ENCODE measurements at regions not wholly inside any gene's neighbourhood (a gene's known extent, or its start where the extent isn't known, plus 50 kb on each side); places are given as distances from the start of the nearest gene placed in this dataset.

DNA sequence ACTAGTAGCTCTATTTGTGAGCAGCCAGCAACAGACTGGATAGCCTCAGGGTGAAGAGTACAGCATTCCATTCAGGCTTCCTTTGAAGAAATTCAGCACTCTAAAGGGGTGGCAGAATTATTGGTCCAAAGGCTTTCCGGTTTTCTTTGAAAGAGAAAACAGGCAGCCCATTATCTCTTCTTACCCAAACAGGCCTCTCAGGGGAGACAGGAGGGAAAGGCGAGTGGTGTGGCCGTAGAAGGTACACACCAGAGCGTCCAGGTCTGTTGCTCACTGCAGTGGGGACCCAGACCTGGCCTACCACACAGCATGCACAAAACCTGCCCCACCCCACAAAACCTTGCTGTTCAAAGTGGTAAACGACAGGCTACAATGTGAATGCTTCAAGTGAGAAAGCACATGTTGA is 83.3 kb downstream of the ZNF608 start (continued):
- peak; percentile 35 for TF ChIP-seq TCF7L2 (IDR thresholded peaks at IDR 0.05; ENCODE audit: borderline replicate concordance, extremely low read depth, insufficient read depth, insufficient read length)

GRCh38 chr5:124662181-124662781 is 84.2 kb downstream of the ZNF608 start:
- Histone ChIP-seq H3K79me2 (ENCODE audit: insufficient read depth, low read length) (no peaks in the 10 kb centered on the region), H3K27me3 (ENCODE audit: insufficient read depth, low read length) (no peaks in the 10 kb centered on the region), H3K4me2 (ENCODE audit: low read length) (peak overlapping the region; percentile 70), H3K36me3 (ENCODE audit: control insufficient read depth in 1 of 2, insufficient read depth in 2 of 2, low read length in 2 of 2) (no peaks in the 10 kb centered on the region), H3K9me2 (ENCODE audit: insufficient read depth) (no peaks in the 10 kb centered on the region), H3K9ac (ENCODE audit: low read length) (peak overlapping the region; percentile 48), H2AFZ (ENCODE audit: low read depth, low read length, poor library complexity, severe bottlenecking) (peak overlapping the region; percentile 27), H3K4me3 (replicated peaks in 1 of 2; ENCODE audit: low read depth in 1 of 2, low read length in 2 of 2) (peak overlapping the region in 1 of 2 experiments; percentile 38; a peak in 2 of 4 replicates), H3K27ac (ENCODE audit: low read depth, low read length) (peak overlapping the region; percentile 78), H4K20me1 (ENCODE audit: insufficient read depth) (no peaks in the 10 kb centered on the region), H3K4me1 (ENCODE audit: control insufficient read depth in 1 of 2, insufficient read depth in 2 of 2, low read length in 2 of 2) (peaks cover 56 to 79% of the 10 kb centered on the region in 2 experiments), H3K9me3 (ENCODE audit: control insufficient read depth in 1 of 2, insufficient read depth in 1 of 2, low read depth in 1 of 2, low read length in 2 of 2) (no peaks in the 10 kb centered on the region)
- CTCF ChIA-PET = no interaction called here
- no peak for TF ChIP-seq POLR2AphosphoS5 (IDR thresholded peaks at IDR 0.05; ENCODE audit: low read depth, low read length)
- no peak for TF ChIP-seq ZFX (IDR thresholded peaks at IDR 0.05)
- TF ChIP-seq TCF7L2 (IDR thresholded peaks at IDR 0.05; ENCODE audit: borderline replicate concordance, extremely low read depth, insufficient read depth, insufficient read length) = peak; percentile 38
- TF ChIP-seq SP1 (IDR thresholded peaks at IDR 0.05; ENCODE audit: low read depth) = peak; percentile 26; the same call in 1 of the 2 replicates
- 0 out of 2 replicates have a peak, but pooled peaks have one; percentile 38 for TF ChIP-seq CBX3 (IDR thresholded peaks at IDR 0.05; ENCODE audit: low read depth)
- no peak for TF ChIP-seq EGR1 (IDR thresholded peaks at IDR 0.05; ENCODE audit: low read depth)
- peak; percentile 34 for TF ChIP-seq ZBTB33 (IDR thresholded peaks at IDR 0.05; ENCODE audit: extremely low read depth, insufficient replicate concordance, low read length)
- no peak for TF ChIP-seq JUND (IDR thresholded peaks at IDR 0.05)
- TF ChIP-seq ELF1 (IDR thresholded peaks at IDR 0.05; ENCODE audit: borderline replicate concordance, low read depth) = no peak
- TF ChIP-seq, protein P1, sequence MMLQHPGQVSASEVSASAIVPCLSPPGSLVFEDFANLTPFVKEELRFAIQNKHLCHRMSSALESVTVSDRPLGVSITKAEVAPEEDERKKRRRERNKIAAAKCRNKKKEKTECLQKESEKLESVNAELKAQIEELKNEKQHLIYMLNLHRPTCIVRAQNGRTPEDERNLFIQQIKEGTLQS (IDR thresholded peaks at IDR 0.05) = no peak
- no peak for TF ChIP-seq SIN3A (IDR thresholded peaks at IDR 0.05; ENCODE audit: low read depth)
- no peak for TF ChIP-seq EZH2phosphoT487 (IDR thresholded peaks at IDR 0.05; ENCODE audit: borderline replicate concordance)
- ATAC-seq (peak; percentile 76), DNase-seq (ENCODE audit: low read depth, low spot score) (peak; percentile 70)
- intact Hi-C loops (cut with micrococcal nuclease) = no loop called here
- no TSS peak for BruUV-seq (replicated peaks)
- RAD21 ChIA-PET (ENCODE audit: low non-redundant PET in 1 of 2, low total read pairs in 2 of 2, uncharacterized antibody in 2 of 2, unreplicated experiment in 2 of 2) = interaction anchor here in 1 of 2 experiments (1.0 kb wide), 1 partner anchor 86 kb away, joined by 3 read pairs; no protein-coding TSS in a partner anchor
- POLR2A ChIA-PET = interaction anchor here (1.6 kb wide), 1 partner anchor 86 kb away, joined by 6 read pairs; no protein-coding TSS in a partner anchor

All from HCT116 (cell line).